NT2/D1 (cell line): ENCODE measurements at regions not wholly inside any gene's neighbourhood (a gene's known extent, or its start where the extent isn't known, plus 50 kb on each side); places are given as distances from the start of the nearest gene placed in this dataset.

Experiments
- SUZ12 ChIP-seq: IDR thresholded peaks from 2 replicates; pipeline ENCODE4 v1.6.1; 2011; ENCODE audit not compliant: insufficient read length, insufficient read depth; ENCODE audit errors: extremely low read depth
- YY1 ChIP-seq: IDR thresholded peaks from 2 replicates; pipeline ENCODE4 v1.6.1; 2011; ENCODE audit not compliant: insufficient read length, insufficient read depth
- ZNF274 ChIP-seq: IDR thresholded peaks from 2 replicates; pipeline ENCODE4 v1.6.1; 2011; ENCODE audit warnings: mild to moderate bottlenecking, low read depth, low read length

DNA sequence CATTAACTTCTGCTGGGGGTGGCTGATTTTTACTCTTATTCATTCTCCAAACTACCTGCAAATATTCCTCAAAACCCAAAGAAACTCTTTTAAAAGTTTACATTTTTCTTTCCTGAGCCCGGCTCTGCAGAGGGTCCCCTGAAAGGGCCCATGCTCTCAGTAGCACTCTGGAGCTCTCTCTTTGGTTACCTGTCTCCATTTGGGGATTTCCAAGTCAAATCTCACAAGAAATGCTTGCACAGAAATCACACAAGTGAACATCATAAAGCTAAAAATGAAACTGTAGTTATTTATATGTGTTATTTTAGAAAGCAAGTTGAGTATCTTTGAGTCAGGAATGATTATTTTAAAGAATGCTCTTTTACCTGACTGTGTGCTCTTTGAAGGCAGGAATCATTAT lies 174.5 kb upstream of the PLXNA2 start:
- no peak for TF ChIP-seq YY1
- TF ChIP-seq ZNF274: no peak
- no peak for TF ChIP-seq SUZ12
